ENCODE measurements at regions not wholly inside any gene's neighbourhood (a gene's known extent, or its start where the extent isn't known, plus 50 kb on each side); places are given as distances from the start of the nearest gene placed in this dataset.
"Not testable (repeated sequence)": the region's sequence is repeated elsewhere in the genome, so short reads cannot be mapped to it uniquely, and the experiment has no call there.

DNA sequence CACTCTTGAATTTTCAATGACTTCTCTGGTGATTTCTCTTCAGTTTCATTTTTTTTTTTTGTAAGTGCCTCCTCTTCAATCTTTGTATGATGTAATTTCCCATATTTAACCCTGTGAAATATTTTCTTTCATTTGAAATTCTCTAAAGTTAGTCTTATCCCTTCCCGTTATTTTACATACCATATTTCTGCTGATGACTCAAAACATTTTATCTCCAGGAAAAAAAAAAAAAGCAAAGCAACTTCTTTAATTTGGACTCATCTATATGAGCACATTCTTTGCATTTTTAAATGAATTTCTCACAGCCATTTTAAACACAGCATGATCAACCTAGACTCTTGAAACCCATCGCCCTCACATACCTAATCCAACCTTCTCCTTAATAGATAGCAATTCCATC, 1831.4 kb downstream of the ARAP2 start:
- Histone ChIP-seq H3K4me1 (no peaks in the 10 kb centered on the region), H3K9me3 (peaks cover 0 to 22% (median 2%) of the 10 kb centered on the region in 4 donors), H3K4me3 (no peak overlapping the region), H3K27me3 (no peaks in the 10 kb centered on the region), H3K27ac (no peak overlapping the region), H3K36me3 (no peaks in the 10 kb centered on the region)
- 82 to 88% methylated on average over 2 of the region's 2 CpGs for WGBS, 2 donors
- TF ChIP-seq EP300 (IDR thresholded peaks at IDR 0.05): no peak
- TF ChIP-seq POLR2A (IDR thresholded peaks at IDR 0.05): no peak
- TF ChIP-seq, protein P1, sequence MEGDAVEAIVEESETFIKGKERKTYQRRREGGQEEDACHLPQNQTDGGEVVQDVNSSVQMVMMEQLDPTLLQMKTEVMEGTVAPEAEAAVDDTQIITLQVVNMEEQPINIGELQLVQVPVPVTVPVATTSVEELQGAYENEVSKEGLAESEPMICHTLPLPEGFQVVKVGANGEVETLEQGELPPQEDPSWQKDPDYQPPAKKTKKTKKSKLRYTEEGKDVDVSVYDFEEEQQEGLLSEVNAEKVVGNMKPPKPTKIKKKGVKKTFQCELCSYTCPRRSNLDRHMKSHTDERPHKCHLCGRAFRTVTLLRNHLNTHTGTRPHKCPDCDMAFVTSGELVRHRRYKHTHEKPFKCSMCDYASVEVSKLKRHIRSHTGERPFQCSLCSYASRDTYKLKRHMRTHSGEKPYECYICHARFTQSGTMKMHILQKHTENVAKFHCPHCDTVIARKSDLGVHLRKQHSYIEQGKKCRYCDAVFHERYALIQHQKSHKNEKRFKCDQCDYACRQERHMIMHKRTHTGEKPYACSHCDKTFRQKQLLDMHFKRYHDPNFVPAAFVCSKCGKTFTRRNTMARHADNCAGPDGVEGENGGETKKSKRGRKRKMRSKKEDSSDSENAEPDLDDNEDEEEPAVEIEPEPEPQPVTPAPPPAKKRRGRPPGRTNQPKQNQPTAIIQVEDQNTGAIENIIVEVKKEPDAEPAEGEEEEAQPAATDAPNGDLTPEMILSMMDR (IDR thresholded peaks at IDR 0.05): no peak
- no peak for DNase-seq (ENCODE audit: low spot score in 2 of 2)

DNA sequence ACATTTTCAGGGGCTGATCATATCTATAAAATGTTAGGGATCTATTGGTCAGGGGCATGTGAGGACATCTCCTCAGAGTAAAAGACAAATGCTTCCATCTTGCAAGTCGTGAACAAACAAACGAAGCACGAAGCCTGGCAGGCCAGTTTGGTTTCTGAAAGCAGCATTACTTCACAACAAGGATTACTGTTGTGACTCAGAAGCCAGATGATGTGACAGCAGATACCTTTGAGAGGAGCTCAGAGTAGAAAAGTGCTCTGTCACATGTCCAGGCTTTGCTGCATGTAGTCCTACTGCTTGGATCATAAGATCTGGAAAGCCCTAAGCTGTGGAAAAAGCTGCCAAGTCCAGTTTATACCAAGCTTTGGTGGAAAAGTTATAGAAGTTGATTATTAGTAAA, 1827.2 kb downstream of the ARAP2 start:
- no peak for TF ChIP-seq EP300 (IDR thresholded peaks at IDR 0.05)
- TF ChIP-seq, protein P1 (IDR thresholded peaks at IDR 0.05): no peak
- TF ChIP-seq POLR2A (IDR thresholded peaks at IDR 0.05): no peak
- WGBS, 2 donors: 75 to 76% methylated on average over 3 of the region's 3 CpGs
- Histone ChIP-seq H3K27me3 (no peaks in the 10 kb centered on the region), H3K4me1 (no peaks in the 10 kb centered on the region), H3K9me3 (peaks cover 0 to 6% (median 1%) of the 10 kb centered on the region in 4 donors), H3K4me3 (no peak overlapping the region), H3K27ac (no peak overlapping the region), H3K36me3 (no peaks in the 10 kb centered on the region)
- no peak for DNase-seq (ENCODE audit: low spot score in 2 of 2)

DNA sequence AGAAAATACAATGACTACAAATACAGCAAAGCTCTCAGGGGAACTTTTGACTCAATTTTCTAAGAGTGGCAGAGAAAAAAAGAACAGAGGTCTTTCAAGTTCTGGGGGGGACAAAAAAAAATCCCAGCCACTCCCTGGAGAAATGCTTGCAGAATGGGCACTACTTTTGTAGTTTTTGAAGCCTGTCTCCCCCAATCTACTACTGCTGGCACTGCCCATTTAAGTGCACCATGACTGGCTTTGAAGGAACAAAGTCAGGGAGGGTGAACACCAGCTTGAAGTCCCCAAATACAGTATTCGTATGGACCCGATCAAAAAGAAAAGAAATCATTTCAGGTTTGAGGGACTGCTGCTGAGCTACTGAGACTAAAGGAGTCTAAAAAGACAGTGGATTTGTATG, 1824.4 kb downstream of the ARAP2 start:
- TF ChIP-seq, protein P1 (IDR thresholded peaks at IDR 0.05): no peak
- TF ChIP-seq POLR2A (IDR thresholded peaks at IDR 0.05): no peak
- TF ChIP-seq EP300 (IDR thresholded peaks at IDR 0.05): no peak
- no peaks in the 10 kb centered on the region for H3K9me3 ChIP-seq
- WGBS, 2 donors: 85 to 91% methylated on average over 2 of the region's 2 CpGs

DNA sequence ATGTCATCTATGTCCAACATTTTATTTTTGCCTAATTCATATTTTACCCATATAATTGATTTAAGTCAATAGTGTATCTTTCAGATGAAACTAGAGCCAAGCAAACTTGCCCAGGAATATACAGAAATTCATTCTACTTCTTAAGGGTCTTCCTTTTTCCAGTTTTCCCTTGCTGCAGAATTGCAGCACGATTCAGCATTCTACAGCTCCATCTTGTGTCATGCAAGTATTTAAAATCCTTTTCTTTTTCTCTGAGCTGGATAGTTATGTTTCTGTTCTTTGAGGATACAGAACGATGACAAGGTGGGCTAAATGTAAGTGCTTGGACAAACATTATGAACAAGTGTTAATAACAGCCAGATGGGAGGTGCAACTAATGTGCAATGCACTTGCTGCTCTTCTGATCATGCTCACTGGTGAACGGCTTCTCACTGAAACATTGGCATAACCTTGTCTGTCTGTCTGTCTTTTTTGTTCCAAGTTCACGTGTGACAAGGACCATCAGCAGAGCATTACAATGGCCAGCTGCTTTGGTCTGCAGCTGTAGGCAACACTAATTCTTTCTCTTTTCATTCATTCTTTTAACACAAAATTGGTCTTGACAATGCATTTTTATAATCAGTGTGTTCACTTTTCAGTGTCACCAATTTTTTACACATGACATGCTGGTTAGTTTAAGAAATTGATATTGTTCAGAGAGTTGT, 1821.7 kb downstream of the ARAP2 start:
- no peak for TF ChIP-seq EP300 (IDR thresholded peaks at IDR 0.05)
- TF ChIP-seq POLR2A (IDR thresholded peaks at IDR 0.05): no peak
- TF ChIP-seq, protein P1 (IDR thresholded peaks at IDR 0.05): no peak
- 27 to 31% methylated on average over 4 of the region's 4 CpGs for WGBS, 2 donors

More for the DNA sequence above, 1824.4 kb downstream of the ARAP2 start:
- Histone ChIP-seq H3K27me3 (no peaks in the 10 kb centered on the region), H3K4me3 (no peak overlapping the region), H3K27ac (no peak overlapping the region), H3K4me1 (no peaks in the 10 kb centered on the region), H3K36me3 (no peaks in the 10 kb centered on the region)
- DNase-seq (ENCODE audit: low spot score in 2 of 2): no peak

DNA sequence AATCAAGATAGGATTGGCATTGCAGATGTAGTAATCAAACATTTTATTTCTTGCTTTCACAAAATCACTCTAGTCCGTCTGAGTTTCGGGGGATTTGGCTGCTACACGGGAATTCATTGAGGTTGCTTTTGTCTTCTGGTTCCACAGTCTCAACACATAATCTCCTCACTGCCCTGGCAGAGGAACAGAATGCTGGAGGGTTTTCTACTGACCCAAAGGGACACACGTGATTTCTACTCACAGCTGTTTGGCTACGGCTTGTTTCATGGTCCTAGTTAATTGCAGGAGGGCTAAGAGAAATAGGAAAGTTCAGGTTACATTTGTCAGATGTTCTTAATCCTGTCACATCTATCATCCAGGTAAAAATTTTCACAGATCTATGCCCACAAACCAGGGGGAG, 1811.6 kb downstream of the ARAP2 start:
- TF ChIP-seq, protein P1 (IDR thresholded peaks at IDR 0.05): no peak
- no peak for DNase-seq (ENCODE audit: low spot score in 2 of 2)
- no peaks in the 10 kb centered on the region for H3K4me1 ChIP-seq
- H3K9me3 ChIP-seq: no peaks in the 10 kb centered on the region
- no peak overlapping the region for H3K4me3 ChIP-seq
- no peaks in the 10 kb centered on the region for H3K27me3 ChIP-seq
- H3K27ac ChIP-seq: no peak overlapping the region
- 62 to 75% methylated on average over 5 of the region's 5 CpGs for WGBS, 2 donors
- no peaks in the 10 kb centered on the region for H3K36me3 ChIP-seq

More for the DNA sequence above, 1821.7 kb downstream of the ARAP2 start:
- Histone ChIP-seq H3K4me1 (no peaks in the 10 kb centered on the region), H3K27ac (no peak overlapping the region), H3K4me3 (no peak overlapping the region), H3K9me3 (no peaks in the 10 kb centered on the region), H3K36me3 (no peaks in the 10 kb centered on the region), H3K27me3 (no peaks in the 10 kb centered on the region)
- DNase-seq (ENCODE audit: low spot score in 2 of 2): no peak

DNA sequence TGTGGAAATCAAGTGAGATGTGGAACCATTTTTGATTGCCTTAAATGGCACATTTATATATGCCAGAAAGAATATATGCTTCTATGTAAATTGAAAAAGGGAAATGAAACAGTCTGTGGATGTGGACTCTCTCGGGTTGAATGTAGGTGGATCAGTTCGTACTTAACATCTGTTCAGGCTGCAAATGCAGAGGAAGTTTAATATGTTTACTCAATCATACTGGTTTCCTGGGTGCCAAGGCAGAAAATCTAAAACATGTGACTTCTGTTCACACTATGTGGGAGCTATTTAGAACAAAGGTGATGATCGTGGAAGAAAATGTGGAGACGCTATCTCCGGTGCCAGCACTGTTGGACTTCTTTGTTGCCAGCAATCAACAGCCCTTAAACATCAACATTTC, 1809.9 kb downstream of the ARAP2 start:
- not testable (repeated sequence) for H3K4me1 ChIP-seq; DNase-seq (ENCODE audit: low spot score in 2 of 2); H3K27me3 ChIP-seq; H3K4me3 ChIP-seq; H3K27ac ChIP-seq; H3K36me3 ChIP-seq; H3K9me3 ChIP-seq
- 63 to 67% methylated on average over 5 of the region's 5 CpGs for WGBS, 2 donors
